GM03348 (cell line): ENCODE measurements at regions not wholly inside any gene's neighbourhood (a gene's known extent, or its start where the extent isn't known, plus 50 kb on each side); places are given as distances from the start of the nearest gene placed in this dataset.
"Not testable (repeated sequence)": the region's sequence is repeated elsewhere in the genome, so short reads cannot be mapped to it uniquely, and the experiment has no call there.

Experiments
- DNase-seq: peaks from one replicate; pipeline ENCODE4 v3.0.0; 2012; ENCODE audit warnings: low spot score

DNA sequence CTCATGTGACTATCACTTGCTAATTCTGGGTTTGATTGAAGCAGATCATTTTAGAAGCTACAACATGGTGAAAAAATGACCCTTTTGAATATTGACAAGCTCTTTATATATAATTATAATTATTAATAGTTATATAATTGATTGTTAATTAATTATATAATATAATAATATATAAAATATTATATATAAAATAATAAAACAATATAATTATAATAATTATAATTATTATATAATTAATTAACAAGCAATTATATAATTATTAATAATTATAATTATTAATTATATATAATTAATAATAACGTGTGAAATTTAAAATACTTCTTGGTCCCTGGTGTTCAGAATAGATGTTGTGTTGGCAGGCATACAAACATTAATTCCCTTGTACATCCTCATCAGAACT lies 404.1 kb upstream of the CDH19 start:
- no peak for DNase-seq

DNA sequence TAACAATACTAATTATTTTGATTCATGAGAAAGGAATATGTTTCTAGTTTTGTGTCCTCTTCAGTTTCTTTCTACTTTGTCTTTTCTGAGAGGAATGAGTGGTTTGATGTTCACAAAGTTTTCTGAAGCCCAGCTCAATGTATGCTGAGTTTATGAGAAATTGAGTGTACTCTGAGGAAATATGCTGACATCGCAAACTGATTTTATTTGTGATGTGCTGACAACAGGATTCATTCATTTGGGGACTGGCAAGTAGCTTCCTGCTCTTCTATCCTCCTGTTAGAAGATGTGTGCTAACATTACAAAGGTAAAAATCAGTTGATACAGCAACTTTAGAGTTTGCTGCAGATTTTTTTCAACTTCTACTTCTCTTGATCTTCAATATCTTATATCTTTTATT lies 403.2 kb upstream of the CDH19 start:
- no peak for DNase-seq

DNA sequence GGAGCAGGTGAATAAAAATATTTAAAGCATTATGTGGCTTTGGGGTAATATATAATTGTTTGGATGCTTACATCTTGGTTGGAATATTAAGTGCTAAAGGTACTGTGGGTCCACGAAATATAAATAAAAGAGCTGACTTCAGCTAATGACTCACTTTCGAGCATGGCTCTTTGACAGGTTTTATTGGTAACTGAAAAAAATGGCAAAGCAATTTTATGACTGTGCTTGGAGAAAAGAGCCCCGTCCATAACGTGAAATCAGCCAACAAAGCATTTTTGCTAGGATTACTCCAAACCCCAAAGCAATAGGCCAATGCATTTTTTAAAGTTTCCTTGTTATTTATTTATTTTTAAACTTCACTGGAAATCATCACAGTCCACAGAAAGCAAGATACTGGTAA lies 397.2 kb upstream of the CDH19 start:
- DNase-seq: no peak

DNA sequence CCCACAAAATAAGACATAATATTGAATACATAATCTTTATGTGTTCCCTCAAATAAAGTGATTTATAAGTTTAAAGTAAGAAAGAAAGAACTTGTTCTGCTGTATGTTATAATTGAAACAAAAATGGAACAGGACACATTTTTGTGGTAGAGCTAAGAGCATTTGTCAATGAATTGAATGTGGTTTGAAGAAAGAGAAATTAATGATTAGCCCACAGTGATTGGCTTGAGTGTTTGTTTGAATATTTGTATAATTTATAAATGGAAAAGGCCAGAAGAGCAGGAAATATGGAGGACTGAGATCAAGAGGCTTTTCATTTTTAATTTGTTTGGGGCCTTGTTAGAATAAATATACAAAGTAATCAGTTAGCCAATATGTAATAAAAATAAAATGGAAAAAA lies 395.1 kb upstream of the CDH19 start:
- DNase-seq: no peak

DNA sequence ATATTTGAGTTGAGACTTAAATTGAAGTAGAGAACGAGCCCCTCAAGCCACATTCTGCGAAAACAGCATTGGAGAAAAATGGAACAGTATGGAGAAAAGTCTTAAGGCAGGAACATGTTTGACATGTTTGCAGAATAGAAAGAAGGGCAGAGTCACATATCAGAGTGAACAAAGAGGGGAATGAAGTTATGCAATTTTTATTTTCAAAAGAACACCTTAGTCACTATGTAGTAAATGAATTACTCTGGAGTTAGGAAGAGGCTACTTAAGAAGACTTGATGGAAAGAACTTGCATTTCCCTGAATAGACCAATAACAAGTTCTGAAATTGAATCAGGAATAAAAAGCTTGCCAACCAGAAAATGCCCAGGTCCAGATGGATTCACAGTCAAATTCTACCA lies 391.4 kb upstream of the CDH19 start:
- no peak for DNase-seq

DNA sequence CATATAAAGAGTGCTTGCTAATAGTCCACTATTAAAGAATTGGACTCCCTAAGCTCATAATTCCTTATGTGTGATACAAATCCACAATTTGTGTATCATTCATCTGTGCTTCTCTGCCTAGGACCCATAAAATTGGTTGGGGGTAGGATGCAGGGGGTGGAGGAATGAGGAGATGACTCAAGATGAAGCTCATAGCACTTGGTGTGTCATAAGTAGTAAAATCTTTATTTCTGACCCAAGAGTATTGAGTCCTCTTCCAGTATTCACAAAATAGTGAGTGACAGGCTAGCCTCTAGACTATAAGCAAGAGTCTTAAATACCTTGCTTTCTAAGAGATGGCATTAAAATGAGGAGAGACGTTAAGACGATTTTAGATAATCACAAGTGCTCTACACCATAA lies 390.9 kb upstream of the CDH19 start:
- no peak for DNase-seq

DNA sequence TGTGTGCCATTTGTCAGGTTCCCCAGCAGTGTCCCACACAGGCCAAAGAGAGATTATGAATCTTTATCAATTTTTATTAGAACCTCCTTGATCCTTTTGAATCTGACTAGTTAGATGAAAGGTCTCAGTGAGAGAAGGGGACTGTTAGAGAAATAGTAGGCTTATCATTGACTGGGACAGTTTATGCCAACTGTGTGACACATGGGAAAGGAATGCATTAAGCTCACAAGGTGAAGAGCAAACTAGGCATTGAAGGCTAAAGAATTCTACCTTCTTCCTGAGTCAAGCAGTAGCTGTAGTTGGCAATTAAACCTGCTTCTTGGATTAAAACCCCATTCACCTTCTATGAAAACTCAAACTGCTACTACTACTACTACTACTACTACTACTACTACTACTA lies 389.6 kb upstream of the CDH19 start:
- no peak for DNase-seq

DNA sequence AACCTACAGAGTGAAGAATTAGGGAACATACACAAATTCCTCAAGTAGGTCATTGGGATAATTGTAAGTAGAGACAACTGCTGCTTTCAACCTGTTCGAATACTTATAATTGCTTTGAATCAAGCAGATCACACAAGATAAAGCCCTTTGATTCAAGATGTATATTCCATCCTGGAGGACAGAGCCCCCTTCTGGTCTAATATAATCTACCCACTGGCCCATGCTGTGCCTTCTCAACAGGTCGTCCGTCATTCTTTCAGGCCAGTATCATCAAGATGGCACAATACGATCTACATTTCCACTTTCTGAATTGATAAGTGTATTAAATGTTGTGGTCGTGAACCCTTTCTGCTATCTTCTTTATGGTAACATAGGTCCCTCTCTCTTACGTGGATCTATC lies 387.0 kb upstream of the CDH19 start:
- DNase-seq: no peak

DNA sequence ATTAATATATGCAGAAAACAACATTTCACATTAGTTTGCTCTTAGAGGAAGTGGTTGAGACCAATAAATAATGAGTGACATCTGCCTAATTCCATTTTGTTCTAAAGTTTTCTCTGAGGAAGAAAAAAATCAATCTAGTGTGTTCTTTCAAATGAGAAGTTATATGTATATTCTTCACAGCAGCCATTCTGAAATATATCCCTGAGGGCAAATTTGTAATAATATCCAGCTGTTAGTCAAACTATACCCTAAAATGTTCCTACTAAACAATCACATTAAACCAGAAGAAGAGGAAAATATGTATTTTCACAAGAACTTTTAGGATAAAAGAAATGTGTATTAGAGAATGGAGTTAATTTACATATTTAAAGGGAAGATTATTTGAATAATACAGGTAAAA lies 375.1 kb upstream of the CDH19 start:
- DNase-seq: no peak

DNA sequence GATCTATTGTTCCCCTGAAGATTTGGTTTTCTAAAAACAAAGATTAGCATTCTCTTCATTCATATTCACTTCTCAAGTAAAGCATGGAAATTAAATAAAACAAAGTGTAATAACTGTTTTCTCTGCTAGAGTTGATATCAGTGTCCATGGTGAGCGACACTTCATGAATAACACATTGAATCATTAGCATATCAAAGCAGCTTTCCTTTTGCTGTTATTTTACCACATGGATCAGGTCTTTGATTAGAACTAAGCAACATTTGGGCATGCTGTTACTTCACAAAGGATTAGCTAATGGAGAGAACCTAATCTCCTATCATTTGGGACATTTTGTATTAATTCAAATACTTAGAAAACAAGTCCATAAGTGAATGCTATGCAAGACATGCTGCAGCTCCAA lies 368.8 kb upstream of the CDH19 start:
- DNase-seq: no peak

DNA sequence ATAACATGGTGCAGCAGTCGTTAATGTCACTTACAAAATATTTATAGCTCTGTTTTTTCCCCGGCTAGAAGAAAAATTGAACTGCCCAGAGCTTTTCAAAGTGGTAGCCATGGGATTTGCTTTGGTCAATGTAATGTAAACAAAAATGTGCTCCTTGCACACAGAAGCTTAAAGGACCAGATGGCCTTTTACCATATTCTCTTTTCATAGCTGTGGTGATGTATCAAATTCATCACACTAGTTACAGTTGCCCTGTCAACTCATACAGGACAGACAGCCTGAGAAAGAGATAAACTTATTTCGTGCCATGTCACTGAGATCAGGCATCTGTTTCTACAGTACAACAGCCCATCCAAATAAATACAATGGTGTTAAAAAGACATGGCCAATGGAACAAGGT lies 368.1 kb upstream of the CDH19 start:
- DNase-seq: no peak

DNA sequence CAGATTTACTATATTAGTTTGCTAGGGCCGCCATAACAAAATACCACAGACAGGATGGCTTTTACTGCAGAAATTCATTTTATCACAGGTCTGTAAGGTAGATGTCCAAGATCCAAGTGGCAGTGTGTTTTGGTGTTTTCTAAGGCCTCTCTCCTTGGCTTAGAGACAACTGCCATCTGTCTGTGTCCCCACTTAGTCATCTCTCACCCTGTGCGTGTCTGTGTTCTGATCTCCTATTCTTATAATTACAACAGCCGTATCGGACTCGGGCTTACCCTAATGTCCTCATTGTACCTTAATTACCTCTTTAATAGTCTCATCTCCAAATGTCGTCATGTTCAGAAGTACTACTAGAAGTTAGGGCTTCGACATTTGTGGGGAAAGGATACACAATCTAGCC lies 362.3 kb upstream of the CDH19 start:
- no peak for DNase-seq

DNA sequence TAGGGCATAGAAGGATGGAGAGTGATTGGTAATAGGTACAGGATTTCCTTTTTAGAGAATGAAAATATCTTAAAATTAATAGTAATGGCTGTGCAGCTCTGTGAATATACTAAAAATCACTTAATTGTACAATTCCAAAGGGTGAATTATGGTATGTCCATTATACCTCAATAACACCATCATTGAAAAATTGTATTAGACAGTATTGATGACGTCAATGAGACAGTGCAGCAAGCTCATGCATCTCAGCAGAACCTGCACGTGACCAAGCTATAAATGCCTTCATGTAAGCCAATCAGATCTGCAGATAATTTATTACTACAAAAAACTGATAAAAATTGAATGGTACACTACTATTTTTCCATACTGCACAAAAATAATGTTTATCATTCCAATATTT lies 354.4 kb upstream of the CDH19 start:
- no peak for DNase-seq

DNA sequence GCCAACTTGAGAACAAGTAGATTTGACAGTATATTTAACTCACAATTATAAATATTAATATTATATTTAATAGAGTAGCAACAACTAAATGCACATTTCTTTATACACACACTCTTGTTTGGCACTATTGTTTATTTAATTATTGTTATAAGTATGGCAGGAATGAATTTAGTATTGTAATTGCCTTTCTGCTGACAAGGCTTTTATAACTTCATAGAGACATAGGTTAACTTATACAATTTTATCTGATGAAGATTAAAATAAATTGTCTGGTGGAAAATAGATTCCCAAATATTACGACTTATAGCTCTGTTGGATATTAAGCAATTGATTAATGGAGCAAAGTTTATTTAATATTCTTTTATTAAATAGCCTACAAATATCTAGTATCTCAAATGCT lies 347.9 kb upstream of the CDH19 start:
- DNase-seq: no peak

DNA sequence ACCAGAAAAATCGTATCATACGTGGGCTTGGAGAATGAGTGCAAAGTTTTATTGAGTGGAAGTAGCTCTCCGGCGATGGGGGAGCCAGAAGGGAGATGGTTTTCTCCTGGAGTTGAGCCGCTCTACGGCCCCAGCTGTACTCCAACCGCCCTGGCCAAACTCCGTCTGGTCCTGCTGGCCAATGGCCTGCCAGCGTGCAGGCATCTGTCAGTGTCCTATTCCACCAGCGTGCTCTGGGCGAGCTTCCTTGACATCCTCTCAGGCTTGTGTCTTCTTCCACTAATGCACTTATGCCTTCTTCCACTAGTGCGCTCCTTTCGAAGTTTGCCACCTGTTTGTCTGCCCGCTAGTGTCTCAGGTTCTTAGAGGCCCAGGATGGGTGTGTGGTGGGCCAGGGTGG lies 345.5 kb upstream of the CDH19 start:
- no peak for DNase-seq

DNA sequence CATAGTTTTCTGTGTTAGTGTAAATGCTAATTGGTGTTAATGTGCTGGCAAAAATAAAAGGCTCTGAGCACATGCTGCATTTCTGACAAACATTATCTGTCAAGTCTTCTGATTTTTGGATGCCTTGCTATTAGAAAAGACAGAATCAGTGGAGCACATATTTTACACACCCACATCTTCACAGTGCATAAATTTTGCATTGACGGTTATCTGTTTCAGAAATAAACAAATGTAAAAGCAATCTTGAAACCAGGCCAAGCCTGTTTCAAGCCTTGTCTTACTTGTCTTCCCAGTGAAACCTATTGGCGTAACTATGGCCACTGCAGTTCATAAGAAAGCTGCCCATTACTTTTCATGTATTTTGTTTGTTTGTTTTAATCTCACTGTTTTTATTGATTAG lies 333.7 kb upstream of the CDH19 start:
- DNase-seq: no peak

DNA sequence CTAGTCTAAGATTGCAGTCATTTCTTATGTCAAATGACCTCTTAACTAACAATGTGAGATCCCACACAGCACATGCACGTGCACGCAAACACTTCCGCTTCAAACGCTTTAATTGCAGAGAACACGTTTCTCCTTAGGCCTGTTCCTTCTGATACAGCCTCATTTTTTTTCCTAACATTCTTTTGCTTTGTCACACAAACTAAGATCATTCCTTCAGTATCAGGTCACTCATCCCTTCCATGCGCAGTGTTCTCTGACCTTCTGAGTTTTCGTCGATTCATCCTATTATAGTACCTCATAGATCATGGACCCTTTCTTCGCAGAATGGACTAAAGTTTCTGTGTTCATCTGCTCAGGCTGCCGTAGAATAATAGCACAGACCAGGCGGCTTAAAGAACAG lies 327.1 kb upstream of the CDH19 start:
- DNase-seq: no peak

DNA sequence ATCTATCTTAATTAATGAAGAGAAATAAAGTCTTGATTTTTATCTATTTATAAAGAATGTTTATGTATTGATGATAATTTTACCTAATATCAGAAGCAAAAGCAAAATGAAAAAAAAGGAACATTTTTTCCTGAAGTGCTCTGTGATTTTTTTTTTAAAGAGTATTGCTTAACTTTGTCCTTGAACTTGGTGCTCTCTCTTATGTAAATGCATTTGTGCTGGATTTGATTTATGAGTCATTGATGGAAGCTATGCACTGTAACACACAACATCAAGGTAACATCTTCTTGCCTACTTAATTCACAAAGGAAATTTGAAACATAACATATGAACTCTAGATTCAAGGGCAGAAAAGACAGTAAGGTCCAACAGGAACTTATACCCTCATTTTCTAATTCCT lies 312.9 kb upstream of the CDH19 start:
- DNase-seq: no peak

DNA sequence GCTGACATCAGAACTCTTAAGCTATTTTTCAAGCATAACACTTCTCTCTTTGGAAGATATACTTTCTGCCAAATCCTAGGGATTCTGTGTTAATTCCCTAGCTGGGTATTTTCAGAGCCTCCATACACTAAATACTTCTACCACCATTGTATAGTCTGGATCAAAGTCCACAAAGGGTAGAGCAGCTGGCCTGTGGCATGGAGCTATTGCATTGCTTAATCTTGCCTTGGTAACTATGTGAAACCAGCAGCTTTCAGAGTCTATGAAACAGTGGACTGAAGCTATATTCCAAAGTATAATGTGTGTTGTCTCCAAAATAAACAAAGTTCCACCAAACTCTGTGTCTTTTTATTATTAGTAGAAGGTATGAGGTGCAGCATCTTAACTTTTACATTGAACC lies 296.9 kb upstream of the CDH19 start:
- DNase-seq: no peak

DNA sequence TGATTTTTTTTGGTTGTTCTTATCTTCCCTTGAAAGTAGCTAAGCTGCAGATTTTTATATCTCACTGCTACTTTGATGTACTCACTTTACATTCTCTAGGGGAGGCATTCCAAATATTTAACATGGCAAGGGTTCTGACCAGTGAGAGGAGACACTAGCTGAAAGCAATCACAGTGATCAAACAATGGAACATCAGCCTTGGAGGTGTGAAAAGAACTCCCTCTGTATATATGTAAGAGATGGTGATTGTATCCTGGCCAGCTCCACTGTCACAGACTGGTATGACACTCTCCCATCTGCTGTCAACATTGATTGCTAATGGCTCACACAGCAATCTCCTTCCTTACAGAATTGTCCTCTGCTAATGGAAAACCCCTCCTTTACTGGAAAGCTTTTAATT lies 291.7 kb upstream of the CDH19 start:
- no peak for DNase-seq

DNA sequence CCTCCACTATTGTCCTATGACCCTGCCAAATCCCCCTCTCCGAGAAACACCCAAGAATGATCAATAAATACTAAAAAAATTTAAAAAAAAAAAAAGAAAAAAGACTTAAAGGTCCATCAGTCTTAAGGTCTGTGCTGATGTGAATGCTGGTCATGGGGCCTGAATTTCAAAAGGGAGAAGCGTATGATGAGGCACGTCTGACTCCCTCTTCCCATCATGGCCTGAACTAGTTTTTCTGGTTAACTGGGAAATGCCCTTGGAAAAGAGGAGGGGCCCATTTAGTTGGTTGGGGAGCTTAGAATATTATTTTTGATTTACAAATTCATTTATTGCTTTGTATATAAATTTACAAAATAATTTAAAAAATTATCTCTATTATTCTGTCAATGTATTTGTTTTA lies 291.0 kb upstream of the CDH19 start:
- no peak for DNase-seq

DNA sequence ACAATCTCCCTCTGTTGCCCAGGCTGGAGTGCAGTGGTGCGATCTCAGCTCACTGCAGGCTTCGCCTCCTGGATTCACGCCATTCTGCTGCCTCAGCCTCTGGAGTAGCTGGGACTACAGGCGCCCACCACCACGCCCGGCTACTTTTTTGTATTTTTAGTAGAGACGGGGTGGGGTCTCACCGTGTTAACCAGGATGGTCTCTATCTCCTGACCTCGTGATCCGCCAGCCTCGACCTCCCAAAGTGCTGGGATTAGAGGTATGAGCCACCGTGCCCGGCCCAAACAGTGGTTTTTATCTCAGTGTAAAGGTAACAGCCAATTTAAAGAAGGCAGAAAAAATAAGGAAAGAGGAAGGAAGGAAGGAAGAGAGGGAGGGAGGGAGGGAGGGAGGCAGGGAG lies 288.5 kb upstream of the CDH19 start:
- DNase-seq: not testable (repeated sequence)

DNA sequence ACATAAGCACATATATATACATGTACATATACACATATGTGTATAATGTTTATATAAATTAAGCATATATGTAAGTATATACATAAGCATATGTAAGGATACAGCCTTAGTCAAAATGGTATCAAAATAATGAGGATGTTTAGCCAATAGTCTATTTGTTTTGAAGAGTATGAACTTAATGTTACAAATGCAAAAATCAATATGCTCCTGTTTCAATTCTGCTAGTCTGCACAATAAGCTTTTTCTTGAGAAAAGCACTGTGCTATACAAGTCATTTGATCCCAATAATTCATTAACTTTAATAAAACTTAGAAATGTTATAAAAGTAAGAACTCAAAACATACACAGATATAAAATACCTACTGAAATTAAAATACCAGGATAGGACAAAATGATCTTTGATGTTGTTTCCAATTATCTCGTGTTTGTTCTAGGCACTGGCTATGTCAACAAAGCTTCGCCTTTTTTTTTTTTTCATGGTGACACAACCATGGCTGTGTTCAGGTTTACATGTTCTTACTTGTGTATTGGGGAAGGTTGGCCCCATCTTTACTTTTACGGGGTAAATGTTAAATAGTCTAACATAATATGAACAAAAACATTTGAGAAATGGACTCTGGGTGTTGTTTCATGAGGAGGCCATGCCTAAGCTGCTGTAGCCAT lies 271.1 kb upstream of the CDH19 start:
- DNase-seq: no peak

DNA sequence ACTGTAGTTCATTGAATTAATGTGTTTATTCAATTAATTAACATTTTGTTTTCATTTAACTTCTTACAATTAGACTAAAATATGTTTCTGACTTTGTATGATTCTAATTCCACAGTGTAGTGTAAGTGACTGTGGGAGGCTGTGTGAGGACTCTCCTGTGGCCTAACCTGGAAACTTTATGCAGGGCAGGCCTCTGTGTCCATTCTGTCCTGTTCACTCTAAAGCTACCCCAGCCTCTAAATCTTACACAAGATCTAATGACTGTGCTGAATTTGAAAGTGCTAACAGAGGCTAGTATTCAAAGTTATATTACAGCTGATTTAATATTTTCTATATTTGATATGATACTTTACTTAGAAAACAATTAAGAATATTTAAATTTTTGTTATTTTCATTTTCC lies 270.5 kb upstream of the CDH19 start:
- DNase-seq: no peak

DNA sequence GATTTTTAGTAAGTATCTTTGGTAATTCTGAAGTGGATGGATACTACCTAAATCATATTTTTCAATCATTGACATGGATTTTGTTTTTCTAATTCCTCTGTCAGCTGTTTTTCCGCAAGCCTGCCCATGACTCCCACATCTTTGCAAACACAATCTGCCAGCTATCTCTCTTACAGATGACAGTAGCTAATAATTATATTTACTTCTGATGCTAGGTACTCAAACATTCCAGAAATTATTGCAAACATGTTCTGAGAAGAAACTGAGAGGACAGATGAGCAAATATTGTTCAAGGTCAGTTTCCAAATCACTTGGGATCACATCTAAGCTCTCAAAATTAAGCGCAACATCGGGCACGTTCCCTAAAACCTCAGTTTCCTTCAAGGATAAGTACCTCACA lies 270.0 kb upstream of the CDH19 start:
- no peak for DNase-seq
